ENCODE measurements at regions not wholly inside any gene's neighbourhood (a gene's known extent, or its start where the extent isn't known, plus 50 kb on each side); places are given as distances from the start of the nearest gene placed in this dataset.
"Not testable (repeated sequence)": the region's sequence is repeated elsewhere in the genome, so short reads cannot be mapped to it uniquely, and the experiment has no call there.

DNA sequence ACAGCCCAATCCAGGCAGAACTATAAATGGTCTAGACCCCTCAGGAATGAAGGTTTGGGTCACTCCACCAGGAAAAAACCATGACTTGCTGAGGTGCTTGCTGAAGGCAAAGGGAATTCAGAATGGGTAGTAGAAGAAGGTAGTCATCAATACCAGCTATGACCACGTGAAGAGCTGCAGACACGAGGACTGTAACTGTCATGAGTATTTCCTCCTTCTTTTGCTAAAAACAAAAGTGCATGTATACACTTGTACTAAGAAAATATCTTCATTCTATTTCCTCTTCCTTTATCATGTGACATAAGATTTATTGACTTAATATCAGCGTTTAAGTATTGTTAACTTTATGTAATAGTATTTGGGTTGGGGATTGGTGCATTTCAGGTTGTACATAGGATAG, 55.5 kb upstream of the KIAA0040 start:
- not testable (repeated sequence) for TF ChIP-seq ZNF510 (tag by site-specific recombination; IDR thresholded peaks at IDR 0.05; ENCODE audit: insufficient replicate concordance); ZNF324 (tag by site-specific recombination; IDR thresholded peaks at IDR 0.05); YY1 (tag by site-specific recombination; IDR thresholded peaks at IDR 0.05); ZNF366 (tag by site-specific recombination; conservative IDR thresholded peaks at IDR 0.05); ZNF274 (IDR thresholded peaks at IDR 0.05; ENCODE audit: low read length); ZNF274 (tag by site-specific recombination; IDR thresholded peaks at IDR 0.05; ENCODE audit: borderline replicate concordance); ZNF10 (tag by site-specific recombination; IDR thresholded peaks at IDR 0.05); FEZF1 (tag by site-specific recombination; IDR thresholded peaks at IDR 0.05); ZNF335 (tag by site-specific recombination; conservative IDR thresholded peaks at IDR 0.05); ZBTB20 (tag by site-specific recombination; IDR thresholded peaks at IDR 0.05); ZNF792 (tag by site-specific recombination; IDR thresholded peaks at IDR 0.05)
- TF ChIP-seq, protein P1, sequence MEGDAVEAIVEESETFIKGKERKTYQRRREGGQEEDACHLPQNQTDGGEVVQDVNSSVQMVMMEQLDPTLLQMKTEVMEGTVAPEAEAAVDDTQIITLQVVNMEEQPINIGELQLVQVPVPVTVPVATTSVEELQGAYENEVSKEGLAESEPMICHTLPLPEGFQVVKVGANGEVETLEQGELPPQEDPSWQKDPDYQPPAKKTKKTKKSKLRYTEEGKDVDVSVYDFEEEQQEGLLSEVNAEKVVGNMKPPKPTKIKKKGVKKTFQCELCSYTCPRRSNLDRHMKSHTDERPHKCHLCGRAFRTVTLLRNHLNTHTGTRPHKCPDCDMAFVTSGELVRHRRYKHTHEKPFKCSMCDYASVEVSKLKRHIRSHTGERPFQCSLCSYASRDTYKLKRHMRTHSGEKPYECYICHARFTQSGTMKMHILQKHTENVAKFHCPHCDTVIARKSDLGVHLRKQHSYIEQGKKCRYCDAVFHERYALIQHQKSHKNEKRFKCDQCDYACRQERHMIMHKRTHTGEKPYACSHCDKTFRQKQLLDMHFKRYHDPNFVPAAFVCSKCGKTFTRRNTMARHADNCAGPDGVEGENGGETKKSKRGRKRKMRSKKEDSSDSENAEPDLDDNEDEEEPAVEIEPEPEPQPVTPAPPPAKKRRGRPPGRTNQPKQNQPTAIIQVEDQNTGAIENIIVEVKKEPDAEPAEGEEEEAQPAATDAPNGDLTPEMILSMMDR (tag by site-specific recombination; IDR thresholded peaks at IDR 0.05), result not testable (repeated sequence)
- TF ChIP-seq, protein P2, sequence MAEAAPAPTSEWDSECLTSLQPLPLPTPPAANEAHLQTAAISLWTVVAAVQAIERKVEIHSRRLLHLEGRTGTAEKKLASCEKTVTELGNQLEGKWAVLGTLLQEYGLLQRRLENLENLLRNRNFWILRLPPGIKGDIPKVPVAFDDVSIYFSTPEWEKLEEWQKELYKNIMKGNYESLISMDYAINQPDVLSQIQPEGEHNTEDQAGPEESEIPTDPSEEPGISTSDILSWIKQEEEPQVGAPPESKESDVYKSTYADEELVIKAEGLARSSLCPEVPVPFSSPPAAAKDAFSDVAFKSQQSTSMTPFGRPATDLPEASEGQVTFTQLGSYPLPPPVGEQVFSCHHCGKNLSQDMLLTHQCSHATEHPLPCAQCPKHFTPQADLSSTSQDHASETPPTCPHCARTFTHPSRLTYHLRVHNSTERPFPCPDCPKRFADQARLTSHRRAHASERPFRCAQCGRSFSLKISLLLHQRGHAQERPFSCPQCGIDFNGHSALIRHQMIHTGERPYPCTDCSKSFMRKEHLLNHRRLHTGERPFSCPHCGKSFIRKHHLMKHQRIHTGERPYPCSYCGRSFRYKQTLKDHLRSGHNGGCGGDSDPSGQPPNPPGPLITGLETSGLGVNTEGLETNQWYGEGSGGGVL (tag by site-specific recombination; IDR thresholded peaks at IDR 0.05), result not testable (repeated sequence)
